Colonic mucosa (tissue), 4 donors: ENCODE measurements at regions not wholly inside any gene's neighbourhood (a gene's known extent, or its start where the extent isn't known, plus 50 kb on each side); places are given as distances from the start of the nearest gene placed in this dataset.

ENCODE experiments used
- DNase-seq: peaks from one replicate; pipeline ENCODE4 v3.0.0-alpha.2; 2020
- H3K27ac ChIP-seq: fragments of 200-600 bp; one replicate; pipeline ENCODE4 v1.8.0; 2021
- H3K27me3 ChIP-seq: fragments of 200-600 bp; one replicate; pipeline ENCODE4 v1.8.0; 2021
- H3K36me3 ChIP-seq: fragments of 200-600 bp; one replicate; pipeline ENCODE4 v1.8.0; 2021
- H3K4me1 ChIP-seq: fragments of 200-600 bp; one replicate; pipeline ENCODE4 v1.8.0; 2021; ENCODE audit warnings: mild to moderate bottlenecking
- H3K4me3 ChIP-seq: fragments of 200-600 bp; one replicate; pipeline ENCODE4 v1.8.0; 2021
- H3K9ac ChIP-seq, 2 donors: one replicate each; pipeline ENCODE4 v1.7.0; 2013; ENCODE audit warnings: control low read depth in 2 of 2, low read depth in 2 of 2, low read length in 2 of 2
- H3K9me3 ChIP-seq: fragments of 200-600 bp; one replicate; pipeline ENCODE4 v1.8.0; 2021
- intact Hi-C: fragments of 100-400 bp; cut with DNase I; formaldehyde crosslinking; loops from one replicate; pipeline ENCODE4 v1.14.1; 2022
- TF ChIP-seq, protein P1 (sequence below): fragments of 200-600 bp; IDR thresholded peaks from one replicate; pipeline ENCODE4 v1.8.0; 2022; ENCODE audit warnings: antibody characterized with exemption, mild to moderate bottlenecking
- donor health status: healthy.
- donor health status: DM: no; HTN: no; CAD: no.
- donor health status: DM: no; HTN: no; CAD: no.

DNA sequence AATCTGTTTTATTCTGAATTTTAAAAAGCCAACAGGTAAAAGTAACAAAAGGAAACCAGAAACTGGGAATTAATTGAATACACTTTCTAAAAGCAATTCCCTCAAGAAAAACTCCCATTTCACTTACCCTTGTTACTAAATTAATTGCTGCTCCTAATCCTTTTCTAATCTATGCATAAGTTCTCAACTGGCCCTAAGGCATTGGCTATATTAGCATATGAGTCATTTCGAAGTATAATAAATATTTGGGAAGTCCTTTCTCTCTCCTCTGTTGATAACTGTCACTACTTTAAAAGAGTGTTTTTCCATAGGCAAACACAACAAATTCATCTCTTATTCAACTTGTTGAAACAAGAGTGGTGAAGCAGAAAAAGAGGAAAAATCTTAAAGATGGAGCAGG is 486.5 kb upstream of the HTR2C start:
- intact Hi-C loops, result no loop called here
- TF ChIP-seq, protein P1, sequence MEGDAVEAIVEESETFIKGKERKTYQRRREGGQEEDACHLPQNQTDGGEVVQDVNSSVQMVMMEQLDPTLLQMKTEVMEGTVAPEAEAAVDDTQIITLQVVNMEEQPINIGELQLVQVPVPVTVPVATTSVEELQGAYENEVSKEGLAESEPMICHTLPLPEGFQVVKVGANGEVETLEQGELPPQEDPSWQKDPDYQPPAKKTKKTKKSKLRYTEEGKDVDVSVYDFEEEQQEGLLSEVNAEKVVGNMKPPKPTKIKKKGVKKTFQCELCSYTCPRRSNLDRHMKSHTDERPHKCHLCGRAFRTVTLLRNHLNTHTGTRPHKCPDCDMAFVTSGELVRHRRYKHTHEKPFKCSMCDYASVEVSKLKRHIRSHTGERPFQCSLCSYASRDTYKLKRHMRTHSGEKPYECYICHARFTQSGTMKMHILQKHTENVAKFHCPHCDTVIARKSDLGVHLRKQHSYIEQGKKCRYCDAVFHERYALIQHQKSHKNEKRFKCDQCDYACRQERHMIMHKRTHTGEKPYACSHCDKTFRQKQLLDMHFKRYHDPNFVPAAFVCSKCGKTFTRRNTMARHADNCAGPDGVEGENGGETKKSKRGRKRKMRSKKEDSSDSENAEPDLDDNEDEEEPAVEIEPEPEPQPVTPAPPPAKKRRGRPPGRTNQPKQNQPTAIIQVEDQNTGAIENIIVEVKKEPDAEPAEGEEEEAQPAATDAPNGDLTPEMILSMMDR, result no peak

DNA sequence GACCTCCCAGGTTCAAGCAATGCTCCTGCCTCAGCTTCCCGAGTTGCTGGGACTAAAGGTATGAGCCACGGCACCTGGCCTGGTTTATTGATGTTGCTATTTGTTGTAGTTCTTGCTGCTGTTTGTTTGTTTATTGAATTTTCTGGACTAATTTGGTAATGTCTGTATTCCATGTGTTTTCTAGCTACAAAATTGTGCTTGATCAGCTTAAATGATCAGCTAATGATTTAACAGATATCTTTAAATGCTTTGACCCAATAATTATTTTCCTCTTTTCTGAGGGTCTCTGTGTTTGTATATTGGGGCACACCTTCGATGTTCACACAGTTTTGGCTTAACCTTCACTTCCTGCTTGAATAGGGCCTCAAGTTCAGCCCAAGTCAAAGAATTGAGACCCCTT is 488.1 kb upstream of the HTR2C start:
- intact Hi-C loops, result no loop called here
- Histone ChIP-seq H3K9ac (no peak overlapping the region), H3K9me3 (no peaks in the 10 kb centered on the region), H3K27ac (no peak overlapping the region), H3K4me1 (no peaks in the 10 kb centered on the region), H3K36me3 (no peaks in the 10 kb centered on the region), H3K4me3 (no peak overlapping the region), H3K27me3 (no peaks in the 10 kb centered on the region)
- TF ChIP-seq, protein P1, result no peak
- DNase-seq, result no peak

More for the DNA sequence above, 486.5 kb upstream of the HTR2C start:
- Histone ChIP-seq H3K27me3 (no peaks in the 10 kb centered on the region), H3K36me3 (no peaks in the 10 kb centered on the region), H3K4me1 (no peaks in the 10 kb centered on the region), H3K9ac (no peak overlapping the region), H3K9me3 (no peaks in the 10 kb centered on the region), H3K4me3 (no peak overlapping the region), H3K27ac (no peak overlapping the region)
- no peak for DNase-seq

DNA sequence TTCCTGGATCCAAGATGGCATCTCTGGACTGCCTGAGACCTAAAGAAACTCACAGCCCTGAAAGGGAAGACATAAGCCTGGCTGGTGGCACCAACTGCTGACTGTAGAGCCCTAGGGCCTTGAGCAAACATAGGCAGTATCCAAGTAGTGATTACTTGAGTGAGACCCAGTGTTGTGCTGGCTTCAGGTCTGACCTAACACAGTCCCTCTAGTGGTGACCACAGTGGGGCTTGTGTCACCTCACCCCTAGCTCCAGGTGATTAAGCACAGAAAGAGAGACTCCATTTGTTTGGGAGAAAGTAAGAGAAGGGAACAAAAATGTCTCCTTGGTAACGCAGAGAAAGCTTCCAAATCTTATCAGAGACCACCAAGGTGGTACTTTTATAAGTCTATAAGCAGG is 496.3 kb upstream of the HTR2C start:
- no peak for DNase-seq
- Histone ChIP-seq H3K27ac (no peak overlapping the region), H3K9ac (no peak overlapping the region), H3K36me3 (no peaks in the 10 kb centered on the region), H3K4me3 (no peak overlapping the region), H3K9me3 (no peaks in the 10 kb centered on the region), H3K4me1 (no peaks in the 10 kb centered on the region), H3K27me3 (no peaks in the 10 kb centered on the region)
- intact Hi-C loops, result no loop called here
- TF ChIP-seq, protein P1, result no peak

DNA sequence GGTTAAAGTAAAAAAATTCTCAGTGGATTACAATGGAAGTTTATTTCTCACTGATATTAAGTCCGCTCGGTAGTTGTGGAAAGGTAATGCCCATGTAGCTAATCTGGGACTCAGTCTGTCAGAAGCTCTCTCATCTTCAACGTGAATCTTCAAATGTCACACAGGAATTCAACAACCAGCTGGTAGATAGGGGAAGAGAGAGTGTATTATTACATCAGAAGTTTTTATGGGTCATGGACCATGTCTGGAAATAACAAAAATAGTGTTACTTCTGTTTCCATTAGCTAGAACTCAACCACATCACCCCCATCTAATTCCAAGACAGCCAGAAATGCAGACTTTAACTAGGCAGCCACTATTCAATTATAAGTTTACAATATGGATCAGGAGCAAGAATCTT is 506.1 kb upstream of the HTR2C start:
- H3K36me3 ChIP-seq, result no peaks in the 10 kb centered on the region
- no peak overlapping the region for H3K9ac ChIP-seq
- intact Hi-C loops, result loop anchor here (10.0 kb wide), 1 partner anchor 133 kb away; no protein-coding TSS in a partner anchor
- H3K27ac ChIP-seq, result no peak overlapping the region
- no peaks in the 10 kb centered on the region for H3K4me1 ChIP-seq
- H3K9me3 ChIP-seq, result no peaks in the 10 kb centered on the region
- no peak overlapping the region for H3K4me3 ChIP-seq
- TF ChIP-seq, protein P1, result no peak
- no peak for DNase-seq
- H3K27me3 ChIP-seq, result no peaks in the 10 kb centered on the region

DNA sequence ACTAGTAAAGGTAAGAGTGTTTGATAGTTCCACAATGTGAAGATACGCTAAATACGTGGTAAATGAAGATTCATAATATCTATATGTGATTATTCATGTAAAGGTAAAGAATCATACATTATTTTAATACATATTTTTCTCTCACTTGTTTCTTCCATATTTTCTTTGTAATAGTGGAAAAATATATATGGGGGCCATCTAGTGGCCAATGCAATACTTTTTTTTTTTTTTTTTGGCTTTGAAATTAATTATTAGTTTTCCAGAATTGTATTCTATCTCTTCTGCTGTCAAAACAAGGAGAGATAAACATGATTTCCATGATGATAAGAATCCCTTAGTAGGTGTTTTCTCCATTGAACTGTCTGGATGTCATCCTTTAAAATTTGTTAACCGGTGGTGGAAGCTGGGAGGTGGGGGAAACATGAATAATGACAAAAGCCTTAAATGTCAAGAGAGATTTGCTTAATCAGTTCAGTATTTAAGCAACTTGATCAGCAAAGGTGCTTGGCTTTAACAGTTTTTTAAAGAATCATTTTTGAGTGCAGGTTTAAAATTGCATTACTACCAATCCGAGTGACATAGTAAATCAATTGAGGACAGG is 508.7 kb upstream of the HTR2C start:
- no peak for DNase-seq
- Histone ChIP-seq H3K27me3 (no peaks in the 10 kb centered on the region), H3K27ac (no peak overlapping the region), H3K4me3 (no peak overlapping the region), H3K36me3 (no peaks in the 10 kb centered on the region), H3K4me1 (no peaks in the 10 kb centered on the region), H3K9me3 (no peaks in the 10 kb centered on the region), H3K9ac (no peak overlapping the region)
- TF ChIP-seq, protein P1, result no peak
- intact Hi-C loops, result loop anchor here (10.0 kb wide), 1 partner anchor 130 kb away; no protein-coding TSS in a partner anchor
